ENCODE measurements at regions not wholly inside any gene's neighbourhood (a gene's known extent, or its start where the extent isn't known, plus 50 kb on each side); places are given as distances from the start of the nearest gene placed in this dataset.

DNA sequence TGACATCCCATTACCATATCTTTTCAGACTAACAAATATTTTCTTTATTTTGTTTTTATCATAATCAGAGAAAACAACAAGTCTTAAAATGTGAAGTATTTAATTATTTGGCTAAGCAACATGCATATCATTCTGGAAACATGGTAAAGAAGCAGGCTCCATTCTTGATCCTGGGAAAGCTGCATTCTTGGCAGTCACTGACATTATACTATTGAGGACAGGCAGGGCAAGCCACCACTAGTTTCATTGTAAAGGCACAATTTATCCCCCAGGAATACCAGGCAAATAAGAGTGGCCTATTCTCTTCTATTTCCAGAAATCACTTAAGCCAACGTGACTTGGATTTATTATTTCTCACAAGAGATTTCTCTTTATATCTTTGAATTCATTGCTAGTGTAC lies 153.8 kb upstream of the AKR1E2 start:
- DNase-seq (ENCODE audit: low read depth in 1 of 2, low spot score in 1 of 2) = no peak
- H3K27me3 ChIP-seq (ENCODE audit: insufficient read depth, poor library complexity, severe bottlenecking) = no peaks in the 10 kb centered on the region
- H3K4me3 ChIP-seq (replicated peaks; ENCODE audit: insufficient read depth, low read length) = no peak overlapping the region
- TF ChIP-seq GABPA (IDR thresholded peaks at IDR 0.05; ENCODE audit: low read depth) (no peak), SPI1 (IDR thresholded peaks at IDR 0.05; ENCODE audit: borderline replicate concordance, low read depth) (no peak), POLR2AphosphoS5 (IDR thresholded peaks at IDR 0.05; ENCODE audit: low read depth) (no peak)
- TF ChIP-seq, protein P1, sequence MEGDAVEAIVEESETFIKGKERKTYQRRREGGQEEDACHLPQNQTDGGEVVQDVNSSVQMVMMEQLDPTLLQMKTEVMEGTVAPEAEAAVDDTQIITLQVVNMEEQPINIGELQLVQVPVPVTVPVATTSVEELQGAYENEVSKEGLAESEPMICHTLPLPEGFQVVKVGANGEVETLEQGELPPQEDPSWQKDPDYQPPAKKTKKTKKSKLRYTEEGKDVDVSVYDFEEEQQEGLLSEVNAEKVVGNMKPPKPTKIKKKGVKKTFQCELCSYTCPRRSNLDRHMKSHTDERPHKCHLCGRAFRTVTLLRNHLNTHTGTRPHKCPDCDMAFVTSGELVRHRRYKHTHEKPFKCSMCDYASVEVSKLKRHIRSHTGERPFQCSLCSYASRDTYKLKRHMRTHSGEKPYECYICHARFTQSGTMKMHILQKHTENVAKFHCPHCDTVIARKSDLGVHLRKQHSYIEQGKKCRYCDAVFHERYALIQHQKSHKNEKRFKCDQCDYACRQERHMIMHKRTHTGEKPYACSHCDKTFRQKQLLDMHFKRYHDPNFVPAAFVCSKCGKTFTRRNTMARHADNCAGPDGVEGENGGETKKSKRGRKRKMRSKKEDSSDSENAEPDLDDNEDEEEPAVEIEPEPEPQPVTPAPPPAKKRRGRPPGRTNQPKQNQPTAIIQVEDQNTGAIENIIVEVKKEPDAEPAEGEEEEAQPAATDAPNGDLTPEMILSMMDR (IDR thresholded peaks at IDR 0.05; ENCODE audit: insufficient read depth, low read length) = no peak
- TF ChIP-seq, protein P2, sequence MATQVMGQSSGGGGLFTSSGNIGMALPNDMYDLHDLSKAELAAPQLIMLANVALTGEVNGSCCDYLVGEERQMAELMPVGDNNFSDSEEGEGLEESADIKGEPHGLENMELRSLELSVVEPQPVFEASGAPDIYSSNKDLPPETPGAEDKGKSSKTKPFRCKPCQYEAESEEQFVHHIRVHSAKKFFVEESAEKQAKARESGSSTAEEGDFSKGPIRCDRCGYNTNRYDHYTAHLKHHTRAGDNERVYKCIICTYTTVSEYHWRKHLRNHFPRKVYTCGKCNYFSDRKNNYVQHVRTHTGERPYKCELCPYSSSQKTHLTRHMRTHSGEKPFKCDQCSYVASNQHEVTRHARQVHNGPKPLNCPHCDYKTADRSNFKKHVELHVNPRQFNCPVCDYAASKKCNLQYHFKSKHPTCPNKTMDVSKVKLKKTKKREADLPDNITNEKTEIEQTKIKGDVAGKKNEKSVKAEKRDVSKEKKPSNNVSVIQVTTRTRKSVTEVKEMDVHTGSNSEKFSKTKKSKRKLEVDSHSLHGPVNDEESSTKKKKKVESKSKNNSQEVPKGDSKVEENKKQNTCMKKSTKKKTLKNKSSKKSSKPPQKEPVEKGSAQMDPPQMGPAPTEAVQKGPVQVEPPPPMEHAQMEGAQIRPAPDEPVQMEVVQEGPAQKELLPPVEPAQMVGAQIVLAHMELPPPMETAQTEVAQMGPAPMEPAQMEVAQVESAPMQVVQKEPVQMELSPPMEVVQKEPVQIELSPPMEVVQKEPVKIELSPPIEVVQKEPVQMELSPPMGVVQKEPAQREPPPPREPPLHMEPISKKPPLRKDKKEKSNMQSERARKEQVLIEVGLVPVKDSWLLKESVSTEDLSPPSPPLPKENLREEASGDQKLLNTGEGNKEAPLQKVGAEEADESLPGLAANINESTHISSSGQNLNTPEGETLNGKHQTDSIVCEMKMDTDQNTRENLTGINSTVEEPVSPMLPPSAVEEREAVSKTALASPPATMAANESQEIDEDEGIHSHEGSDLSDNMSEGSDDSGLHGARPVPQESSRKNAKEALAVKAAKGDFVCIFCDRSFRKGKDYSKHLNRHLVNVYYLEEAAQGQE (IDR thresholded peaks at IDR 0.05; ENCODE audit: insufficient replicate concordance, low read depth) = no peak
- no peak overlapping the region for H3K27ac ChIP-seq (replicated peaks)

- Histone ChIP-seq H3K27ac (replicated peaks) (no peak overlapping the region), H3K27me3 (ENCODE audit: insufficient read depth, poor library complexity, severe bottlenecking) (no peaks in the 10 kb centered on the region), H3K4me3 (replicated peaks; ENCODE audit: insufficient read depth, low read length) (no peak overlapping the region)
- TF ChIP-seq, protein P1 (IDR thresholded peaks at IDR 0.05; ENCODE audit: insufficient read depth, low read length) = no peak
- TF ChIP-seq SPI1 (IDR thresholded peaks at IDR 0.05; ENCODE audit: borderline replicate concordance, low read depth) (no peak), GABPA (IDR thresholded peaks at IDR 0.05; ENCODE audit: low read depth) (no peak), POLR2AphosphoS5 (IDR thresholded peaks at IDR 0.05; ENCODE audit: low read depth) (no peak)
- TF ChIP-seq, protein P2 (IDR thresholded peaks at IDR 0.05; ENCODE audit: insufficient replicate concordance, low read depth) = no peak
- DNase-seq (ENCODE audit: low read depth in 1 of 2, low spot score in 1 of 2) = no peak
Measured at GRCh38 chr10:4671451-4672145, 154.4 kb upstream of the AKR1E2 start.

DNA sequence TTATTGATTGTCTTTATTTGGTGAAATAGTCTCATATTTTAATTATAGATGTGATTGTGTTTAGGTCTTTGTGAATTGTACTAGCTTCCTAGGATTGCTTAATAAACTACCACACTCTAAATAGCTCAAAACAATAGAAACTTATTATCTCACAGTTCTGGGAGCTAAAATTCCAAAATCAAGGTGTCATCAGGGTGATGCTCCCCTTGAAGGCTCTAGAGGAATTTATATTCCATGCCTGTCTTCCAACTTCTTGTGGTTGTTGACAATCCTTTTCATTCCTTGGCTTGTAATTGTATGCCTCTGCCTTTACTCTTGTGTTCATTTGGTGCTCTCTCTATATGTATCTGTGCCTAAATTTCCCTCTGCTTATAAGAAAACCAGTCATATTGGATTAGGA lies 155.3 kb upstream of the AKR1E2 start:
- H3K27ac ChIP-seq (replicated peaks) = no peak overlapping the region

More for the DNA sequence above, 155.3 kb upstream of the AKR1E2 start:
- DNase-seq (ENCODE audit: low read depth in 1 of 2, low spot score in 1 of 2) = no peak
- Histone ChIP-seq H3K27me3 (ENCODE audit: insufficient read depth, poor library complexity, severe bottlenecking) (no peaks in the 10 kb centered on the region), H3K4me3 (replicated peaks; ENCODE audit: insufficient read depth, low read length) (no peak overlapping the region)
- TF ChIP-seq, protein P2 (IDR thresholded peaks at IDR 0.05; ENCODE audit: insufficient replicate concordance, low read depth) = no peak
- no peak for TF ChIP-seq SPI1 (IDR thresholded peaks at IDR 0.05; ENCODE audit: borderline replicate concordance, low read depth)
- TF ChIP-seq GABPA (IDR thresholded peaks at IDR 0.05; ENCODE audit: low read depth) = no peak
- TF ChIP-seq, protein P1 (IDR thresholded peaks at IDR 0.05; ENCODE audit: insufficient read depth, low read length) = no peak
- TF ChIP-seq POLR2AphosphoS5 (IDR thresholded peaks at IDR 0.05; ENCODE audit: low read depth) = no peak
